ENCODE measurements at regions not wholly inside any gene's neighbourhood (a gene's known extent, or its start where the extent isn't known, plus 50 kb on each side); places are given as distances from the start of the nearest gene placed in this dataset.

DNA sequence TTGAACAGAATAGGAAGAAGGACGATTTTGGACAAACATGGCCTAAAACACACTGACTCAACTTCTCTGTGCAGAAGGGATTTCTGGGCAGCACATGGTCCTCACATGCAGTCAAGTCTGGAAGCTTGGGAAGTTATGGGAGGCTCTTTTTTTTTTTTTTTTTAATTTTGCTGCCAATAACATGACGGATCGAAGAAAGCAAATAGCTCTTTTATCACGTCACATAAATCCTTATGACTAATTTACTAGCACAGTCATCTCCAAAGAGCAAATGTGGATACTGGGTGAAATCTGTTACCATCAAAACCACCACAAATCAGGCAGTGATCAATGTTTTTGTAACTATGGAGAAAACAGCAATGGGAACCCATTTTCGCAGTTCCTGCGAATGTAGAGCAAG is 193.3 kb upstream of the FAM9B start:
- intact Hi-C loops (cut with DNase I): no loop called here
- Histone ChIP-seq H3K27ac (no peak overlapping the region), H3K4me1 (replicated peaks) (no peaks in the 10 kb centered on the region), H3K9me3 (no peaks in the 10 kb centered on the region), H3K27me3 (replicated peaks; ENCODE audit: insufficient read depth) (no peaks in the 10 kb centered on the region), H3K4me3 (no peak overlapping the region), H3K36me3 (no peaks in the 10 kb centered on the region)
- TF ChIP-seq, protein P1, sequence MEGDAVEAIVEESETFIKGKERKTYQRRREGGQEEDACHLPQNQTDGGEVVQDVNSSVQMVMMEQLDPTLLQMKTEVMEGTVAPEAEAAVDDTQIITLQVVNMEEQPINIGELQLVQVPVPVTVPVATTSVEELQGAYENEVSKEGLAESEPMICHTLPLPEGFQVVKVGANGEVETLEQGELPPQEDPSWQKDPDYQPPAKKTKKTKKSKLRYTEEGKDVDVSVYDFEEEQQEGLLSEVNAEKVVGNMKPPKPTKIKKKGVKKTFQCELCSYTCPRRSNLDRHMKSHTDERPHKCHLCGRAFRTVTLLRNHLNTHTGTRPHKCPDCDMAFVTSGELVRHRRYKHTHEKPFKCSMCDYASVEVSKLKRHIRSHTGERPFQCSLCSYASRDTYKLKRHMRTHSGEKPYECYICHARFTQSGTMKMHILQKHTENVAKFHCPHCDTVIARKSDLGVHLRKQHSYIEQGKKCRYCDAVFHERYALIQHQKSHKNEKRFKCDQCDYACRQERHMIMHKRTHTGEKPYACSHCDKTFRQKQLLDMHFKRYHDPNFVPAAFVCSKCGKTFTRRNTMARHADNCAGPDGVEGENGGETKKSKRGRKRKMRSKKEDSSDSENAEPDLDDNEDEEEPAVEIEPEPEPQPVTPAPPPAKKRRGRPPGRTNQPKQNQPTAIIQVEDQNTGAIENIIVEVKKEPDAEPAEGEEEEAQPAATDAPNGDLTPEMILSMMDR (IDR thresholded peaks at IDR 0.05): no peak
- TF ChIP-seq POLR2AphosphoS5 (IDR thresholded peaks at IDR 0.05) (no peak), POLR2A (IDR thresholded peaks at IDR 0.05) (no peak)
- WGBS: 73% methylated on average over 6 of the region's 6 CpGs
- no peak for DNase-seq (ENCODE audit: low spot score)

DNA sequence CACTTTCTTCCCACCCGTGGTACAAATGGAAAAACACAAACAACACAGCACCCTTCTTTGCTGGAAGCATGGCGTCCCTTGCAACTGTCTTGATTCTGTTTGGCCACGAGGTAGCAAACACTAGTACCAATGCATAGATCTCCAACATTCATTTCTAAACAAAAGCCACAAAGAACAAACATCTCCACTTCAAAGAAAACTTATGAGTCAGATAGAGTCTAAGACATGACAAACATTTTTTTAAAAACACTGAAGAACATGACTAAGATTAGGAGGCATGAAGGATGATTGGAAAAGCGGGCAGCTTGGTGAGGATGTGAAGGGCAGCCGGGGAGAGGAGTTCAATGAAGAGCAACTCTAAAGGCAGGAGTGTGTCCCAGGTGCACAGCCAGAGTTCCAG is 197.6 kb upstream of the FAM9B start:
- WGBS: 88% methylated on average over 5 of the region's 5 CpGs
- Histone ChIP-seq H3K36me3 (no peaks in the 10 kb centered on the region), H3K4me3 (no peak overlapping the region), H3K4me1 (replicated peaks) (no peaks in the 10 kb centered on the region), H3K9me3 (no peaks in the 10 kb centered on the region), H3K27me3 (replicated peaks; ENCODE audit: insufficient read depth) (no peaks in the 10 kb centered on the region), H3K27ac (no peak overlapping the region)
- intact Hi-C loops (cut with DNase I): no loop called here
- TF ChIP-seq, protein P1 (IDR thresholded peaks at IDR 0.05): no peak
- no peak for TF ChIP-seq POLR2AphosphoS5 (IDR thresholded peaks at IDR 0.05)
- no peak for TF ChIP-seq POLR2A (IDR thresholded peaks at IDR 0.05)
- DNase-seq (ENCODE audit: low spot score): no peak

DNA sequence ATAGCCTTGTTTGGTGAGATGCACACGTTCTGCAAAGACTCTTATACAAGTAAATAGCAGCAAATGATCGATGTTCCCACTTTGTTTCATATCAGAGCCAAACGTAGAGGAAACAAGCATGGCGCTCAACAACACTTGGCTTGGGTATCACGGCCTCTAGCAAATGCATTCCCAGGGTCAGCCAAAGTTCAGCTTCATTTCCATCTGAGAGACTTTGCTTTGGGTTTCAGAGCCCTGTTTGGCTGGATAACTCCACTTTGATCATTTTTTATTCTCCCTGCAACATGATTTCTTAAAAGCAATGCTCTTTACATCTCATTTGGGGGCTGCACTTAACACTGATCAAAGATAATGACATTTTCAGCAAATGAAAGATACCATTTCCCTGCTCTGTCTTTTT is 199.2 kb upstream of the FAM9B start:
- no peak for DNase-seq (ENCODE audit: low spot score)
- Histone ChIP-seq H3K27me3 (replicated peaks; ENCODE audit: insufficient read depth) (no peaks in the 10 kb centered on the region), H3K27ac (no peak overlapping the region), H3K4me1 (replicated peaks) (no peaks in the 10 kb centered on the region), H3K4me3 (no peak overlapping the region), H3K9me3 (no peaks in the 10 kb centered on the region), H3K36me3 (no peaks in the 10 kb centered on the region)
- no peak for TF ChIP-seq POLR2A (IDR thresholded peaks at IDR 0.05)
- TF ChIP-seq, protein P1 (IDR thresholded peaks at IDR 0.05): no peak
- TF ChIP-seq POLR2AphosphoS5 (IDR thresholded peaks at IDR 0.05): no peak
- intact Hi-C loops (cut with DNase I): no loop called here
- 16% methylated on average over 4 of the region's 5 CpGs for WGBS

DNA sequence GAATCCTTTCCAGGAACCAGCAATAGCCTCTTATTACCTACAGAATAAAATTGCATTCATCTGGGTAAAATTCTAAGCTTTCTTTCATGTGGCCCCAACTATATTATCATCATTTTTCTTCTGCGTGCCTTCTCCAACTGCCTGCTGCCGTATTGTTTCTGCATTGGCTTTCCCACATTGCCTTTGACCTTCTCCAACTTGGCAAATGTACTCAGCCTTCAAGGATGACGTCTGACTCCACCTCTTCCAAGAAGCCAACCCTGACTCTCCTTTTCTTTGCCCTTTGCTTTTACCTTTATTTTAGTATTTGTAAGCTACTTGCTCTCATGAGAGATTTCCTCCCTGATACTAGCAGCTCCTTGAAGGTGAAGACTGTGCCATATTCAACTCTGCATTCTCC is 200.4 kb upstream of the FAM9B start:
- no peak overlapping the region for H3K4me3 ChIP-seq
- no peaks in the 10 kb centered on the region for H3K36me3 ChIP-seq
- DNase-seq (ENCODE audit: low spot score): no peak
- no peak overlapping the region for H3K27ac ChIP-seq
- WGBS: 89% methylated on average over 3 of the region's 3 CpGs
- TF ChIP-seq POLR2AphosphoS5 (IDR thresholded peaks at IDR 0.05) (no peak), POLR2A (IDR thresholded peaks at IDR 0.05) (no peak)
- TF ChIP-seq, protein P1 (IDR thresholded peaks at IDR 0.05): no peak
- intact Hi-C loops (cut with DNase I): no loop called here
- no peaks in the 10 kb centered on the region for H3K4me1 ChIP-seq (replicated peaks)
- H3K27me3 ChIP-seq (replicated peaks; ENCODE audit: insufficient read depth): no peaks in the 10 kb centered on the region
- no peaks in the 10 kb centered on the region for H3K9me3 ChIP-seq

DNA sequence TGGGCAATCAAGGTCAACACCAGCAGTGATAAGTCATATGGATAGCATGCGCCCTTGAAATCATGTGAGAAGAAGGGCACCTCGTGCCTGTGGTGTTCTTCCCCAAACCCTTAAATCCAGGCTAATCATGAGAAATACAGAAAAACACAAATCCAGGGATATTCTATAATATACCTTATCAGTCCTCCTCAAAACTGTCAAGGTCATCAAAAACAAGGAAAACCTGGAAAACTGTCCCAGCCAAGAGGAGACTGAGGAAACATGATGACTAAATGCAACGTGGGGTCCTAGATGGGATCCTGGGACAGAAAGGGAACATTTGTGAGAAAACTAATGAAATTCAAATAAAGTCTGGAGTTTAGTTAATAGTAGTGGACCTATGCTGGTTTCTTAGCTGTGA is 201.8 kb upstream of the FAM9B start:
- WGBS: 96% methylated on average over 3 of the region's 3 CpGs
- no peak for DNase-seq (ENCODE audit: low spot score)
- Histone ChIP-seq H3K4me3 (no peak overlapping the region), H3K27me3 (replicated peaks; ENCODE audit: insufficient read depth) (no peaks in the 10 kb centered on the region), H3K9me3 (no peaks in the 10 kb centered on the region), H3K4me1 (replicated peaks) (no peaks in the 10 kb centered on the region), H3K36me3 (no peaks in the 10 kb centered on the region), H3K27ac (no peak overlapping the region)
- intact Hi-C loops (cut with DNase I): no loop called here
- TF ChIP-seq POLR2A (IDR thresholded peaks at IDR 0.05): no peak
- TF ChIP-seq, protein P1 (IDR thresholded peaks at IDR 0.05): no peak
- TF ChIP-seq POLR2AphosphoS5 (IDR thresholded peaks at IDR 0.05): no peak
